H1 (cell line): ENCODE measurements at regions not wholly inside any gene's neighbourhood (a gene's known extent, or its start where the extent isn't known, plus 50 kb on each side); places are given as distances from the start of the nearest gene placed in this dataset.

Experiments used
- HDAC6 ChIP-seq: IDR thresholded peaks from one replicate; pipeline ENCODE4 v1.7.1; 2012; ENCODE audit warnings: low read depth, mild to moderate bottlenecking, inconsistent platforms, low read length, moderate library complexity
- TF ChIP-seq, protein P1 (sequence below): fragments of 300-600 bp; sonication (generic); IDR thresholded peaks from 2 replicates; pipeline ENCODE4 v1.7.1; 2012; ENCODE audit warnings: low read length, moderate library complexity, mild to moderate bottlenecking, inconsistent platforms; ENCODE audit not compliant: insufficient replicate concordance
- TF ChIP-seq, protein P2 (sequence below): IDR thresholded peaks from 2 replicates; pipeline ENCODE4 v1.6.1; 2011; ENCODE audit warnings: low read depth, mild to moderate bottlenecking, low read length; ENCODE audit not compliant: insufficient read depth

DNA sequence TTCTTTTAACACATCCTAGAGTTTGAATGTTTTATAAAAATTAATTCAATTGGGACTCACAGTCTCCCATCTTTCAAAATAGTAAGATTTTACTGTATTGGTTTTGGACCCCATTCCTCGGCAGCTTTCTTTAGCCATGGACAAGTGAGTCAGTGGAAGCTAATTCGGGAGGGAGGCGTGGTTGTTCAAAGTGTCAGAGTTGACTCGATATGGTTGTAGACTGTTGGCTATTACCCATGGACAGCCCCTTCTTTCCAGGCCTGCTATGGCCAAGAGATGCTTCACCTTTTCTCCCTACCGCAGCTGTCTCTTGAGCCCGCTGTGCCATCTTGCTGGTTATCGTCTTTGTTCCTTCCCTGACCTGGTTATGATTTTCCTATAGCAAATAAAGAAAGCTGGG lies 243.0 kb downstream of the CD83 start (continued):
- TF ChIP-seq, protein P1, sequence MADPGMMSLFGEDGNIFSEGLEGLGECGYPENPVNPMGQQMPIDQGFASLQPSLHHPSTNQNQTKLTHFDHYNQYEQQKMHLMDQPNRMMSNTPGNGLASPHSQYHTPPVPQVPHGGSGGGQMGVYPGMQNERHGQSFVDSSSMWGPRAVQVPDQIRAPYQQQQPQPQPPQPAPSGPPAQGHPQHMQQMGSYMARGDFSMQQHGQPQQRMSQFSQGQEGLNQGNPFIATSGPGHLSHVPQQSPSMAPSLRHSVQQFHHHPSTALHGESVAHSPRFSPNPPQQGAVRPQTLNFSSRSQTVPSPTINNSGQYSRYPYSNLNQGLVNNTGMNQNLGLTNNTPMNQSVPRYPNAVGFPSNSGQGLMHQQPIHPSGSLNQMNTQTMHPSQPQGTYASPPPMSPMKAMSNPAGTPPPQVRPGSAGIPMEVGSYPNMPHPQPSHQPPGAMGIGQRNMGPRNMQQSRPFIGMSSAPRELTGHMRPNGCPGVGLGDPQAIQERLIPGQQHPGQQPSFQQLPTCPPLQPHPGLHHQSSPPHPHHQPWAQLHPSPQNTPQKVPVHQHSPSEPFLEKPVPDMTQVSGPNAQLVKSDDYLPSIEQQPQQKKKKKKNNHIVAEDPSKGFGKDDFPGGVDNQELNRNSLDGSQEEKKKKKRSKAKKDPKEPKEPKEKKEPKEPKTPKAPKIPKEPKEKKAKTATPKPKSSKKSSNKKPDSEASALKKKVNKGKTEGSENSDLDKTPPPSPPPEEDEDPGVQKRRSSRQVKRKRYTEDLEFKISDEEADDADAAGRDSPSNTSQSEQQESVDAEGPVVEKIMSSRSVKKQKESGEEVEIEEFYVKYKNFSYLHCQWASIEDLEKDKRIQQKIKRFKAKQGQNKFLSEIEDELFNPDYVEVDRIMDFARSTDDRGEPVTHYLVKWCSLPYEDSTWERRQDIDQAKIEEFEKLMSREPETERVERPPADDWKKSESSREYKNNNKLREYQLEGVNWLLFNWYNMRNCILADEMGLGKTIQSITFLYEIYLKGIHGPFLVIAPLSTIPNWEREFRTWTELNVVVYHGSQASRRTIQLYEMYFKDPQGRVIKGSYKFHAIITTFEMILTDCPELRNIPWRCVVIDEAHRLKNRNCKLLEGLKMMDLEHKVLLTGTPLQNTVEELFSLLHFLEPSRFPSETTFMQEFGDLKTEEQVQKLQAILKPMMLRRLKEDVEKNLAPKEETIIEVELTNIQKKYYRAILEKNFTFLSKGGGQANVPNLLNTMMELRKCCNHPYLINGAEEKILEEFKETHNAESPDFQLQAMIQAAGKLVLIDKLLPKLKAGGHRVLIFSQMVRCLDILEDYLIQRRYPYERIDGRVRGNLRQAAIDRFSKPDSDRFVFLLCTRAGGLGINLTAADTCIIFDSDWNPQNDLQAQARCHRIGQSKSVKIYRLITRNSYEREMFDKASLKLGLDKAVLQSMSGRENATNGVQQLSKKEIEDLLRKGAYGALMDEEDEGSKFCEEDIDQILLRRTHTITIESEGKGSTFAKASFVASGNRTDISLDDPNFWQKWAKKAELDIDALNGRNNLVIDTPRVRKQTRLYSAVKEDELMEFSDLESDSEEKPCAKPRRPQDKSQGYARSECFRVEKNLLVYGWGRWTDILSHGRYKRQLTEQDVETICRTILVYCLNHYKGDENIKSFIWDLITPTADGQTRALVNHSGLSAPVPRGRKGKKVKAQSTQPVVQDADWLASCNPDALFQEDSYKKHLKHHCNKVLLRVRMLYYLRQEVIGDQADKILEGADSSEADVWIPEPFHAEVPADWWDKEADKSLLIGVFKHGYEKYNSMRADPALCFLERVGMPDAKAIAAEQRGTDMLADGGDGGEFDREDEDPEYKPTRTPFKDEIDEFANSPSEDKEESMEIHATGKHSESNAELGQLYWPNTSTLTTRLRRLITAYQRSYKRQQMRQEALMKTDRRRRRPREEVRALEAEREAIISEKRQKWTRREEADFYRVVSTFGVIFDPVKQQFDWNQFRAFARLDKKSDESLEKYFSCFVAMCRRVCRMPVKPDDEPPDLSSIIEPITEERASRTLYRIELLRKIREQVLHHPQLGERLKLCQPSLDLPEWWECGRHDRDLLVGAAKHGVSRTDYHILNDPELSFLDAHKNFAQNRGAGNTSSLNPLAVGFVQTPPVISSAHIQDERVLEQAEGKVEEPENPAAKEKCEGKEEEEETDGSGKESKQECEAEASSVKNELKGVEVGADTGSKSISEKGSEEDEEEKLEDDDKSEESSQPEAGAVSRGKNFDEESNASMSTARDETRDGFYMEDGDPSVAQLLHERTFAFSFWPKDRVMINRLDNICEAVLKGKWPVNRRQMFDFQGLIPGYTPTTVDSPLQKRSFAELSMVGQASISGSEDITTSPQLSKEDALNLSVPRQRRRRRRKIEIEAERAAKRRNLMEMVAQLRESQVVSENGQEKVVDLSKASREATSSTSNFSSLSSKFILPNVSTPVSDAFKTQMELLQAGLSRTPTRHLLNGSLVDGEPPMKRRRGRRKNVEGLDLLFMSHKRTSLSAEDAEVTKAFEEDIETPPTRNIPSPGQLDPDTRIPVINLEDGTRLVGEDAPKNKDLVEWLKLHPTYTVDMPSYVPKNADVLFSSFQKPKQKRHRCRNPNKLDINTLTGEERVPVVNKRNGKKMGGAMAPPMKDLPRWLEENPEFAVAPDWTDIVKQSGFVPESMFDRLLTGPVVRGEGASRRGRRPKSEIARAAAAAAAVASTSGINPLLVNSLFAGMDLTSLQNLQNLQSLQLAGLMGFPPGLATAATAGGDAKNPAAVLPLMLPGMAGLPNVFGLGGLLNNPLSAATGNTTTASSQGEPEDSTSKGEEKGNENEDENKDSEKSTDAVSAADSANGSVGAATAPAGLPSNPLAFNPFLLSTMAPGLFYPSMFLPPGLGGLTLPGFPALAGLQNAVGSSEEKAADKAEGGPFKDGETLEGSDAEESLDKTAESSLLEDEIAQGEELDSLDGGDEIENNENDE = no peak
- TF ChIP-seq, protein P2, sequence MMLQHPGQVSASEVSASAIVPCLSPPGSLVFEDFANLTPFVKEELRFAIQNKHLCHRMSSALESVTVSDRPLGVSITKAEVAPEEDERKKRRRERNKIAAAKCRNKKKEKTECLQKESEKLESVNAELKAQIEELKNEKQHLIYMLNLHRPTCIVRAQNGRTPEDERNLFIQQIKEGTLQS = no peak
- TF ChIP-seq HDAC6 = no peak
